HuH-7.5 (cell line): ENCODE measurements at regions not wholly inside any gene's neighbourhood (a gene's known extent, or its start where the extent isn't known, plus 50 kb on each side); places are given as distances from the start of the nearest gene placed in this dataset.

Experiments used
- DNase-seq: peaks from one replicate; pipeline ENCODE4 v3.0.0; 2011; ENCODE audit warnings: low spot score

- no peak for DNase-seq
Measured at GRCh38 chr4:153034681-153035080, 98.6 kb downstream of the FHDC1 start.

GRCh38 chr4:153036931-153037482, 100.9 kb downstream of the FHDC1 start:
- no peak for DNase-seq

GRCh38 chr4:153038623-153039311, 102.6 kb downstream of the FHDC1 start:
- peak; percentile 46 for DNase-seq

- DNase-seq: no peak
Measured at GRCh38 chr4:153039542-153040185, 103.5 kb downstream of the FHDC1 start.

GRCh38 chr4:153040677-153041076, 104.6 kb downstream of the FHDC1 start:
- no peak for DNase-seq

- DNase-seq: no peak
Measured at GRCh38 chr4:153044036-153044435, 107.9 kb downstream of the FHDC1 start.

GRCh38 chr4:153045111-153045982, 109.2 kb downstream of the FHDC1 start:
- no peak for DNase-seq

- no peak for DNase-seq
Measured at GRCh38 chr4:153058671-153059060, 122.5 kb downstream of the FHDC1 start.

- no peak for DNase-seq
Measured at GRCh38 chr4:153060196-153060595, 124.1 kb downstream of the FHDC1 start.

- no peak for DNase-seq
Measured at GRCh38 chr4:153061971-153062370, 125.8 kb downstream of the FHDC1 start.

- DNase-seq: no peak
Measured at GRCh38 chr4:153062652-153063168, 126.6 kb downstream of the FHDC1 start.

GRCh38 chr4:153063490-153063889, 127.4 kb downstream of the FHDC1 start:
- DNase-seq: no peak

GRCh38 chr4:153064571-153064970, 128.4 kb downstream of the FHDC1 start:
- DNase-seq: no peak

- DNase-seq: no peak
Measured at GRCh38 chr4:153065276-153065675, 129.2 kb downstream of the FHDC1 start.

- peak; percentile 14 for DNase-seq
Measured at GRCh38 chr4:153067376-153067775, 131.3 kb downstream of the FHDC1 start.

GRCh38 chr4:153068751-153069150, 132.6 kb downstream of the FHDC1 start:
- no peak for DNase-seq

GRCh38 chr4:153071958-153072598, 132.2 kb upstream of the TRIM2 start:
- no peak for DNase-seq

GRCh38 chr4:153072661-153073060, 131.6 kb upstream of the TRIM2 start:
- DNase-seq: no peak

- DNase-seq: no peak
Measured at GRCh38 chr4:153074486-153074885, 129.8 kb upstream of the TRIM2 start.

GRCh38 chr4:153074936-153075630, 129.2 kb upstream of the TRIM2 start:
- no peak for DNase-seq

GRCh38 chr4:153075836-153076518, 128.3 kb upstream of the TRIM2 start:
- DNase-seq: no peak
